B cell (primary cell): ENCODE measurements at regions not wholly inside any gene's neighbourhood (a gene's known extent, or its start where the extent isn't known, plus 50 kb on each side); places are given as distances from the start of the nearest gene placed in this dataset.

Source experiments
- CTCF ChIP-seq: fragments of 200-600 bp; IDR thresholded peaks from one replicate; pipeline ENCODE4 v1.8.0; 2022; ENCODE audit warnings: antibody characterized with exemption, mild to moderate bottlenecking
- EZH2 ChIP-seq: IDR thresholded peaks from 2 replicates; pipeline ENCODE4 v1.6.1; 2012; ENCODE audit warnings: borderline replicate concordance, low read depth, mild to moderate bottlenecking, moderate library complexity, low read length; ENCODE audit not compliant: insufficient read depth, poor library complexity, severe bottlenecking

- TF ChIP-seq CTCF (no peak), EZH2 (no peak)
Observed at GRCh38 chr3:193778676-193779075, 185.7 kb downstream of the OPA1 start.
